ENCODE measurements at regions not wholly inside any gene's neighbourhood (a gene's known extent, or its start where the extent isn't known, plus 50 kb on each side); places are given as distances from the start of the nearest gene placed in this dataset.

GRCh38 chr4:66108898-66109297 lies 438.6 kb upstream of the EPHA5 start:
- H3K27me3 ChIP-seq (ENCODE audit: insufficient read depth in 3 of 3, low read length in 2 of 3): no peaks in the 10 kb centered on the region
- intact Hi-C loops (cut with DNase I): no loop called here
- no peaks in the 10 kb centered on the region for H3K36me3 ChIP-seq (ENCODE audit: insufficient read depth in 1 of 2, low read depth in 1 of 2)
- no peak overlapping the region for H3K4me3 ChIP-seq
- no peak for ATAC-seq
- no peak for TF ChIP-seq CTCF (IDR thresholded peaks at IDR 0.05)
- no peak for DNase-seq
- H3K4me1 ChIP-seq: no peaks in the 10 kb centered on the region
- no peak overlapping the region for H3K27ac ChIP-seq
- no peaks in the 10 kb centered on the region for H3K9me3 ChIP-seq

- no peak for TF ChIP-seq CTCF (IDR thresholded peaks at IDR 0.05)
- Histone ChIP-seq H3K27me3 (ENCODE audit: insufficient read depth in 3 of 3, low read length in 2 of 3) (no peaks in the 10 kb centered on the region), H3K9me3 (no peaks in the 10 kb centered on the region), H3K4me3 (no peak overlapping the region), H3K27ac (no peak overlapping the region), H3K36me3 (ENCODE audit: insufficient read depth in 1 of 2, low read depth in 1 of 2) (no peaks in the 10 kb centered on the region), H3K4me1 (no peaks in the 10 kb centered on the region)
- ATAC-seq (no peak), DNase-seq (no peak)
- WGBS, 3 donors: 83 to 86% (median 86%) methylated on average over 5 of the region's 5 CpGs
- intact Hi-C loops (cut with DNase I): no loop called here
Measured at GRCh38 chr4:66097218-66097617, 426.9 kb upstream of the EPHA5 start.

GRCh38 chr4:66095065-66095464 lies 424.8 kb upstream of the EPHA5 start:
- no peaks in the 10 kb centered on the region for H3K4me1 ChIP-seq
- no peak overlapping the region for H3K27ac ChIP-seq
- WGBS, 3 donors: 43 to 58% (median 50%) methylated on average over 2 of the region's 2 CpGs
- TF ChIP-seq CTCF (IDR thresholded peaks at IDR 0.05): no peak
- H3K27me3 ChIP-seq (ENCODE audit: insufficient read depth in 3 of 3, low read length in 2 of 3): no peaks in the 10 kb centered on the region
- H3K4me3 ChIP-seq: no peak overlapping the region
- no peak for ATAC-seq
- no peaks in the 10 kb centered on the region for H3K36me3 ChIP-seq (ENCODE audit: insufficient read depth in 1 of 2, low read depth in 1 of 2)
- DNase-seq: no peak
- no peaks in the 10 kb centered on the region for H3K9me3 ChIP-seq
- intact Hi-C loops (cut with DNase I): no loop called here

GRCh38 chr4:66094070-66094469 lies 423.8 kb upstream of the EPHA5 start:
- Histone ChIP-seq H3K4me3 (no peak overlapping the region), H3K27ac (no peak overlapping the region), H3K27me3 (ENCODE audit: insufficient read depth in 3 of 3, low read length in 2 of 3) (no peaks in the 10 kb centered on the region), H3K36me3 (ENCODE audit: insufficient read depth in 1 of 2, low read depth in 1 of 2) (no peaks in the 10 kb centered on the region), H3K9me3 (no peaks in the 10 kb centered on the region), H3K4me1 (no peaks in the 10 kb centered on the region)
- intact Hi-C loops (cut with DNase I): no loop called here
- no peak for DNase-seq
- 96 to 98% (median 97%) methylated on average over 15 of the region's 15 CpGs for WGBS, 3 donors
- no peak for TF ChIP-seq CTCF (IDR thresholded peaks at IDR 0.05)
- ATAC-seq: no peak

- Histone ChIP-seq H3K36me3 (ENCODE audit: insufficient read depth in 1 of 2, low read depth in 1 of 2) (no peaks in the 10 kb centered on the region), H3K9me3 (no peaks in the 10 kb centered on the region), H3K27ac (no peak overlapping the region), H3K4me3 (no peak overlapping the region), H3K4me1 (no peaks in the 10 kb centered on the region), H3K27me3 (ENCODE audit: insufficient read depth in 3 of 3, low read length in 2 of 3) (no peaks in the 10 kb centered on the region)
- no peak for DNase-seq
- 76 to 85% (median 79%) methylated on average over 1 of the region's 1 CpG for WGBS, 3 donors
- no peak for ATAC-seq
- TF ChIP-seq CTCF (IDR thresholded peaks at IDR 0.05): no peak
- intact Hi-C loops (cut with DNase I): no loop called here
Measured at GRCh38 chr4:66091786-66092185, 421.5 kb upstream of the EPHA5 start.
